Parathyroid adenoma (tissue), 2 donors: ENCODE measurements at regions not wholly inside any gene's neighbourhood (a gene's known extent, or its start where the extent isn't known, plus 50 kb on each side); places are given as distances from the start of the nearest gene placed in this dataset.

Source experiments
- H2AFZ ChIP-seq: fragments of 300-600 bp; sonication (generic); one replicate; pipeline ENCODE4 v1.7.0; 2017; ENCODE audit warnings: antibody characterized with exemption, mild to moderate bottlenecking
- H3K27ac ChIP-seq: fragments of 300-600 bp; sonication (generic); one replicate; pipeline ENCODE4 v1.7.0; 2017
- H3K27me3 ChIP-seq: fragments of 300-600 bp; sonication (generic); one replicate; pipeline ENCODE4 v1.7.0; 2017; ENCODE audit warnings: low read length; ENCODE audit not compliant: control insufficient read depth, insufficient read depth
- H3K36me3 ChIP-seq: fragments of 300-600 bp; sonication (generic); one replicate; pipeline ENCODE4 v1.7.0; 2017; ENCODE audit warnings: low read length; ENCODE audit not compliant: control insufficient read depth, insufficient read depth
- H3K4me1 ChIP-seq: fragments of 300-600 bp; sonication (generic); one replicate; pipeline ENCODE4 v1.7.0; 2017; ENCODE audit warnings: control low read depth
- H3K4me2 ChIP-seq: fragments of 300-600 bp; sonication (generic); one replicate; pipeline ENCODE4 v1.7.0; 2017; ENCODE audit warnings: low read length
- H3K4me3 ChIP-seq: fragments of 300-600 bp; sonication (generic); one replicate; pipeline ENCODE4 v1.7.0; 2017; ENCODE audit warnings: low read depth, low read length
- H3K79me2 ChIP-seq: fragments of 300-600 bp; sonication (generic); one replicate; pipeline ENCODE4 v1.7.0; 2017; ENCODE audit warnings: control low read depth
- H3K9ac ChIP-seq: fragments of 300-600 bp; sonication (generic); one replicate; pipeline ENCODE4 v1.7.0; 2017; ENCODE audit warnings: mild to moderate bottlenecking
- H3K9me3 ChIP-seq: fragments of 300-600 bp; sonication (generic); one replicate; pipeline ENCODE4 v1.7.0; 2017; ENCODE audit warnings: low read length; ENCODE audit not compliant: control insufficient read depth
- CTCF ChIP-seq: fragments of 300-600 bp; sonication (generic); IDR thresholded peaks from one replicate; pipeline ENCODE4 v1.7.0; 2017; ENCODE audit warnings: antibody characterized with exemption, mild to moderate bottlenecking
- donor health status: primary hyperparathyroidism.

DNA sequence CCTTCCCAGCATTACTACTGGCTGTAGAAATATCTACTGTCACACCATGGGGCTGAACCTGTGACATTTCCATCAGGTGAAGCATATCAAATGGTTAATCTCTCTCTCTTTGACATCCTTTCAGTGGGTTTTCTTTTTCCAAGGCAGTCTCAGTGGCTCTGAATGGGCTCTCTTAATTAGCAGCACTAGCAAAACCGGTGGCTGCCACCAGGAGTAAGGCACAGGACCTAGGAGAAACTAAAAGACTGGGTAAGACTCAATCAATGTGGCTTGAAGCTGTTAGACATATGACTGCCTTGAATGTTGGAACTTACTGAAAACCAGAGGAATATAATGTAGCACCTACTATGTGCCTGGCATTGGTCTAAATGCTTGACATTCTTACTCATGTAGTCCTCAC is 445.0 kb upstream of the KIF2A start:
- Histone ChIP-seq H3K27ac (no peak overlapping the region), H3K4me1 (no peaks in the 10 kb centered on the region), H3K9me3 (no peaks in the 10 kb centered on the region), H3K79me2 (no peaks in the 10 kb centered on the region), H3K4me2 (no peak overlapping the region), H3K36me3 (no peaks in the 10 kb centered on the region), H2AFZ (no peak overlapping the region), H3K27me3 (no peaks in the 10 kb centered on the region), H3K4me3 (no peak overlapping the region), H3K9ac (no peak overlapping the region)
- TF ChIP-seq CTCF = no peak

GRCh38 chr5:61866930-61867329 is 439.1 kb upstream of the KIF2A start:
- TF ChIP-seq CTCF = no peak
- Histone ChIP-seq H3K9me3 (no peaks in the 10 kb centered on the region), H3K27me3 (no peaks in the 10 kb centered on the region), H3K9ac (no peak overlapping the region), H3K36me3 (no peaks in the 10 kb centered on the region), H3K4me2 (no peak overlapping the region), H3K4me3 (no peak overlapping the region), H3K79me2 (no peaks in the 10 kb centered on the region), H2AFZ (no peak overlapping the region), H3K4me1 (no peaks in the 10 kb centered on the region), H3K27ac (no peak overlapping the region)

DNA sequence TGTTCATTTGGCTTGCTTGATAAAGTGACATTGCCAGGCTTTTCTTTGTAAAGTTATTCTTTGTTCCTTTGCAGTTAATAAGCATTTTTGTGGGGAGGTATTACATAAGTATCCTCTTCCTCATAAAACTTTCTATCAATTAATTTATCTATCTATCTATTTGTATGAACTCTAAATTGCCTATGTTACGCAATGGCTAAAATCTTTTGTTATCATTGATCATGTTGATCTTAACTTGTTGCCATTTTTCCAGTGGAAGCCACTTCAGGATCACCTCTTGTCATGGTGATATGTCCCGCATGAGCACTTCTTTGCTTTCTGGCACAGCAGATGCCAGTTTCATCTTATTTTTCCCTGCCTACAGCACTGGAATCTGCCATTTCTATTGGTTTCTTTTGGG is 436.7 kb upstream of the KIF2A start:
- no peak overlapping the region for H2AFZ ChIP-seq
- no peaks in the 10 kb centered on the region for H3K27me3 ChIP-seq
- no peak overlapping the region for H3K4me3 ChIP-seq
- no peak overlapping the region for H3K4me2 ChIP-seq
- no peak overlapping the region for H3K27ac ChIP-seq
- H3K4me1 ChIP-seq = no peaks in the 10 kb centered on the region
- H3K9ac ChIP-seq = no peak overlapping the region
- H3K36me3 ChIP-seq = no peaks in the 10 kb centered on the region
- no peaks in the 10 kb centered on the region for H3K79me2 ChIP-seq
- no peaks in the 10 kb centered on the region for H3K9me3 ChIP-seq
- TF ChIP-seq CTCF = no peak

DNA sequence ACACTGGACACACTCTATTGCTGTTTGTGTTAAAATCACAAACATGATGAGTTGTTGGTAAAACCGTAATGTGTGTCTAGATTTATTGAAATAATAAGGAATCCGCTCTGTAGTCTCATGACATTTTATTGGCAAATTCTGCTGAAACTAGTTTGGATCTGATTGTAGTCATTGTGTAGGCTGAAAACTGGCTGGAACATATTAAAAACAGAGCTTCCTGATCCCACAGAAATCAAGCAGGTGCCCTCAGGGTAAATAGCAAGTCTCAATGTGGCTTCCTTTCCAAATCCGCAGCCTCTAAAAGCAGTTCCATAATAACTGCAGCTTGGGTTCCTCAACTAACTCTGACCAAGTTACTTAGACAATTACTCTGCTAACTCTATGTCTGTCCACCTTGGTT is 427.5 kb upstream of the KIF2A start:
- no peaks in the 10 kb centered on the region for H3K27me3 ChIP-seq
- H3K4me3 ChIP-seq = no peak overlapping the region
- no peaks in the 10 kb centered on the region for H3K9me3 ChIP-seq
- no peak overlapping the region for H3K27ac ChIP-seq
- H3K4me1 ChIP-seq = no peaks in the 10 kb centered on the region
- TF ChIP-seq CTCF = no peak
- H3K9ac ChIP-seq = no peak overlapping the region
- no peak overlapping the region for H2AFZ ChIP-seq
- no peaks in the 10 kb centered on the region for H3K79me2 ChIP-seq
- H3K4me2 ChIP-seq = no peak overlapping the region
- no peaks in the 10 kb centered on the region for H3K36me3 ChIP-seq

GRCh38 chr5:61881821-61882487 is 424.1 kb upstream of the KIF2A start:
- TF ChIP-seq CTCF = no peak
- no peaks in the 10 kb centered on the region for H3K36me3 ChIP-seq
- no peak overlapping the region for H3K27ac ChIP-seq

More at GRCh38 chr5:61881821-61882487, 424.1 kb upstream of the KIF2A start:
- H3K27me3 ChIP-seq = no peaks in the 10 kb centered on the region
- H3K4me3 ChIP-seq = no peak overlapping the region
- no peak overlapping the region for H3K4me2 ChIP-seq
- H3K4me1 ChIP-seq = no peaks in the 10 kb centered on the region
- no peak overlapping the region for H3K9ac ChIP-seq
- no peak overlapping the region for H2AFZ ChIP-seq
- H3K79me2 ChIP-seq = no peaks in the 10 kb centered on the region
- no peaks in the 10 kb centered on the region for H3K9me3 ChIP-seq
